ENCODE measurements at regions not wholly inside any gene's neighbourhood (a gene's known extent, or its start where the extent isn't known, plus 50 kb on each side); places are given as distances from the start of the nearest gene placed in this dataset.
A peak's percentile ranks its signal among the peaks of the same experiment; 100 is the strongest.

- no peak for DNase-seq (ENCODE audit: low spot score)
Observed at GRCh38 chr5:135204151-135204600, 170.1 kb upstream of the PITX1 start.

DNA sequence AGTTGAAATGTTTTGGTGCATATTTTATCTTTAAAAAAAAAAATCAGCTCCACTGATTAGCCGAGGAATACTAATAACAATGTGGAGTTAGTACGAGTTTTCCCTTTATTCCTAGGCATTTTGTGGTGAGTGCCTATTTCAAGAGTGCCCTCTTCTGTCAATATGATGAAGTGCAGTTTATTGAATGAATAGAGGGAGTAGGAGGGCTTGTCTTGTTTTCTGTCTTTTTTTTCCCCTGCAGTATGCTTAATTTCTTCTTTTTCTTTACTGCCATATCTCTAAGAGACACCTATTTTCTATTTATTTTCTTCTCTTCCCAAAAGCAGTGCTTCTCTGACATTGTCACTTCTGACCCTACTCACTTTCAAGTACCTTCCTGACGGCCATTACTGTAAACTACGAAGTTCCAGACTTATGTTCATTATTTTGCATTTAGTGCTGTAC, 169.6 kb upstream of the PITX1 start:
- no peak for DNase-seq (ENCODE audit: low spot score)

DNA sequence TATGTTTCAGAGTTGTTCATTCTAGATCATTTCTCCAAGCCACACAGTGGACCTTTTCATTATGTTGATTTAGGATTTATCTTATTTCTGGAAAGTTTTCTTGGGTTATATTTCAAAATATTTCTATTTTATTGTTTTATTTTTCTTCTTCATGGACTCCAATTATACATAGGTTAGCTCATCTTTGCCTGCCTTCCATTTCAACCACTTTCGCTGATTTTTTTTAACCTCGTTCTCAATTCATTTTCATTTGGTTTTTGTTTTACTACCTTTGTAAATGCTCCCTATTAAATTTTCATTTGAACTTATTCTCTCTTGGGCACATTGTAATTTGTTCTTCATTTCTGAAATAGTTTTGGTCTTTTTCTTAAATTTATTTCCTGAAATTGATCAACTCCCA, 169.0 kb upstream of the PITX1 start:
- DNase-seq (ENCODE audit: low spot score), result no peak

DNA sequence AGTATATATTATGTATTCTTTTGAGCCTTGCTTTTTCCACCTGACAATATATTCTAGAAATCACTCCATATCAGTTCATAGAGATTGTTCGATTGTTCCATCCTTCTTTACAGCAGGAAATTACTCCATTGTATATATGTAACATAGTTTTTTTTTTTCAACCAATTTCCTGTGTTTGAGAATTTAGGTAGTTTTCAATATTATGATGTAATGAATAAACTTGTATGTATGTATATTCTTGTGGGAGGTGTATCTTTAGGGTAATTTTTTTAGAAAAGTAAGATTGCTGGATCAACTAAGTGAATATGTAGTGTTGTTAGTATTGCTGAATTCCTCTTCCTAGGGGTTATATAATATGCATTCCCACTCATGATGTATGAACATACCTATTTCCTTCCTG, 165.9 kb upstream of the PITX1 start:
- no peak for DNase-seq (ENCODE audit: low spot score)

DNA sequence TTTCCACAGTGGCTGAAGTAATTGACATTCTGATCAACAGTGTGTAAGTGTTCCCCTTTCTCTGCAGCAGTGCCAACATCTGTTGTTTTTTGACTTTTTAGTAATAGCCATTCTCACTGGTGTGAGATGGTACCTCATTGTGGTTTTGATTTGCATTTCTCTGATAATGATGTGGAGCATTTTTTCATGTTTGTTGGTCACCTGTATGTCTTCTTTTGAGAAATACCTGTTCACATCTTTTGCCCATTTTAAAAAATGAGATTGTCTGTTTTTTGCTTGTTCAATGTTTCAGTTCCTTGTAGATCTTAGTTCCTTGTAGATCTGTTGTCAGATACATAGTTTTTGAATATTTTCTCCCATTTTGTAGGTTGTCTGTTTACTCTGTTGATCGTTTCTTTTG, 162.5 kb upstream of the PITX1 start:
- no peak for DNase-seq (ENCODE audit: low spot score)

GRCh38 chr5:135195270-135195608, 161.2 kb upstream of the PITX1 start:
- no peak for DNase-seq (ENCODE audit: low spot score)

DNA sequence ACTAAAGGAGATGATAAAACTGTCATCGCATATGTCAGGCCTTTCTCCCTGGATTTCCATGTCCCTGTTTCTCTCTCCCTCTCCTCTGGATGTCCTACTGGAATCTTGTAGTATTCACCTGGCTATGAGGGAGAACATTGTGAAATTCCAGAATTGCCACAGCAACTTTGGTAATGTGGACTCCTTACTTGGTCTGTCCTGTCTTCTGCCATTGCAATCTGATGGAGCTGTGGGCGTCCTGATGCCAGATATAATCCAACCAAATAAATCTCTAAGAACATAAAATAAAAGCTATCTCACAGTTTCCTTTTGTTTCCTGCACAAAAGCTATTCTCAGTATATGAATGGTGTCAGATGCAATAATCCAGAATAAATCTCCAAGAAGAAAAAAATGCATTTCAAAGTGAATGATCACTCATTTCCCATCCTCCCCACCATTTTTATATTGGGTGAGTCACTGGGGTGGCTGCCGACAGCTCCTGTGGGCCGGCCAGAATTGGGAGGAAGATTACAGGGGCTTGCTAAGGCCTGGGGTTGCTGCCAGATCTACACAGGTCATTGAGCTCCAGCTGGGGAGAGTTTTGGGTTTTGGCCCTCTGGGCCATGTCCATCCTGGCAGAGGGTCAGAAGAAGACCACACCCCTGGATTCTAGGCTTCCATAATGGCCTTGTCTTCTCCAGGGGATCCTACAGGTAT, 160.7 kb upstream of the PITX1 start:
- no peak for DNase-seq (ENCODE audit: low spot score)

- no peak for DNase-seq (ENCODE audit: low spot score)
Observed at GRCh38 chr5:135194126-135194488, 160.1 kb upstream of the PITX1 start.

DNA sequence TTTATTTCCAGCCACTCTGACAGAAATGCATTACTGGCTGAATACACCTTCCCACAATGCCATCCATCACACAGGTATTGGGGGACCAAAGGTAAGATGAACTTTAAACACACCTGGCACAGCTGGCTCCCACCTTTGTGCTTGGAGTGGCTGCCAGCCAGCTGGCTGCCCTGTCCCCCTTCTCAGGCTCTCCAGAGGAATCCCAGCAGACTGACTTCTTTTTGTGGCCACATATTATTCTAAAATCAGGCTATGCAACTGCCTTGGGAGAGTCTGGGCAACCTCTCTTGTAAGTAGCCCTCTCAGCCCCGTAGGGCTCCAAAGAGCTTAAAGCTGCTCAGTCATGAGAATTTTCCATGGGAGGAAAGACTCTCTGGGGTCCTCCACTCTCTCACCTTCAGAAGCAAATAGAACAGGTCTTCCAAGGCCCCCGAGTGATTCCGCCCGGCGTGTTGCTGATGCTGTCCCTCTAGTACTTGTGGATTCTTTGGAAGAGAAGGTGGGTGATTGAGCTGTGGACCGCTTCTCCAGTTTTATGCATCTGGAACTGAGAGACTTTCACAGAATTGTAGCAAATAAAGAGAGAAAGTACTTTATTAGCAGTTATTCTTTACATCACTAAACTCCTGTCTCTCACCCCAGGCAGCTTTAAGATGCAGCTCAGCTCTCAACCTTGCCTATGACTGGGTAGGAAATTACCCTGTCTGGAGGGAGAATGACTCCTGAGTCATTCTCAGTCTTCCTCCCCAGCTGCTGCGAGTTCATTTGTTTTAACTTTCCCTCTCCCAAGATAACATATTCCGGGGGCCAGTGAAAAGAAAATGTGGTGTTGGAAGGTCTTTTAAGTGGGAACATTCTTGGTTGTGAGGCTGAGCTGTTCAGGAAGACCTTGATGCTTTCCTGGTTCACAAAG, 159.4 kb upstream of the PITX1 start:
- peak; percentile 55 for DNase-seq (ENCODE audit: low spot score)

DNA sequence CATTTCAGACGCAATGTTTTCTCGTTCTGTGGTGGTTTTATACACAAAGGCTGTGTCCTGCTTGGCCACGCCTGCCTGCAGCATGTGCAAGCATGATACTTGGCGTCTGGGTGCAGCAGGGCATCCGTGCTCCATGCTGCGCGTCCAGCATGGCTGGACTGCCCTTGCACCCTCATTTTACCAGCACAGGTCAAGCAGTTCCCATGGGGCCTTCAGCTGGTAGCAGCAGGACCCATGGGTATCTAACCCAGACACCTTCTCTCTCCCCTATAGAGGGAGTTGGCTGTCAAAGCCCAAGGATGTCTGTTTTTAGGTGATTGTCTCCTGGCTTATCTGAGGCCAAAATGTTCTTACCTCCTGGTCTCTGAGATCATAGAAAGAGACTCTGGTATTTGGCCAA, 158.3 kb upstream of the PITX1 start:
- DNase-seq (ENCODE audit: low spot score), result no peak

DNA sequence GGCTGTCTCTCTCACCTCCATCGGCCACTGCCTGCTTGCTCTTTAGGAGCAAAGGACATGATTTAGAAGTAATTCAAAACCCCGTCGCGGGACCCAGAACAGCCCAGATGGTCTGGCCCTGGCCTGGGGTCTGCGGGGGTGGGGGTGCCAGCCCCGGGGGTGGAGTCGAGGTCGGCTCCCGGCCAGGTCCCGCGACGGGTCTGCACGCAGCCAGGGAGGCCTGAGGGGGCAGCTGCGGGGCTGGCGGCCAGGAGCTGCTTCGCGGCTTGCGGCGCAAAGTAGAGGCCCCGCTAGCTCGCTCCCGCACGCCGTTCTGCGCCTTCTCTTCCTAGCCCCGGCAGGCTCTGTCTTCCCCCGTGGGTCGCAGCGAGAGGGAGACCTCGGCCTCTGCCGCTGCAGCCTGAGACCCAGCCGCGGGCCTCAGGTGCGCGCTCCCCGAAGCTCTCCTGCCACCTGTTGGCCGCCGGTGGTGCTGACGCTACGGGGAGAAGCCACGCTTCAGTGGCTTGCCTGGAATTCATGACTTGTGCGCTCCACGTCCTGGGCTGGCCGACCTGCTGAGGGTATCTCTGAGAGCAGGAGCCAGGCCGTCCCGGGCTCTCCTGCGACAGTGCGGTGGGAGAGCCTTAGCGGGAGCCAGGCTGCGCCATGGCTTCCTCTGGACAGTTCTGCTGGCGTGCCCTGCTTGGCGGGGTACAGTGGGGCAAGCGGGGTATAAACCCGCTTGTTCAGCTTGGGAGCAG, 157.2 kb upstream of the PITX1 start:
- DNase-seq (ENCODE audit: low spot score), result peak; percentile 60

- no peak for DNase-seq (ENCODE audit: low spot score)
Observed at GRCh38 chr5:135190416-135191083, 156.5 kb upstream of the PITX1 start.

DNA sequence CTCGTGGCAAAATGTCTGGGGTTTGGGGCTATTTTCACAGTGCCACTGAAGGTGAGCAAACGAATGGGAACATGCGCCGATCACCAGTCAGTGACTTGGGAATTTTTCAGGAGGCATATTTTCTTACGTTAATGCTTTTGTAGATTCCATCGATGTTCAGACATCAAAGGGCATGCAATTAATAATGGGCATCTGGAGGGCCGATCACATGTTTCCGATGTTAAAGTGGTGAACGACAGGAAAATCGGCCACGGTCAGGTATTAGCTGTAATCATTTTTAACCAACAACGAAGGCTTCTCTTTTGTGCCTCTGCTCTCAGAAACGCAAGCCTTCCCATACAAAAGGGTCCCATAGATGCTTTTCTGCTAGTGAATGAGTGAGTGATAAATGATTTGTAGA, 155.0 kb upstream of the PITX1 start:
- no peak for DNase-seq (ENCODE audit: low spot score)

- no peak for DNase-seq (ENCODE audit: low spot score)
Observed at GRCh38 chr5:135188233-135188914, 154.3 kb upstream of the PITX1 start.

- no peak for DNase-seq (ENCODE audit: low spot score)
Observed at GRCh38 chr5:135186662-135187522, 152.9 kb upstream of the PITX1 start.

DNA sequence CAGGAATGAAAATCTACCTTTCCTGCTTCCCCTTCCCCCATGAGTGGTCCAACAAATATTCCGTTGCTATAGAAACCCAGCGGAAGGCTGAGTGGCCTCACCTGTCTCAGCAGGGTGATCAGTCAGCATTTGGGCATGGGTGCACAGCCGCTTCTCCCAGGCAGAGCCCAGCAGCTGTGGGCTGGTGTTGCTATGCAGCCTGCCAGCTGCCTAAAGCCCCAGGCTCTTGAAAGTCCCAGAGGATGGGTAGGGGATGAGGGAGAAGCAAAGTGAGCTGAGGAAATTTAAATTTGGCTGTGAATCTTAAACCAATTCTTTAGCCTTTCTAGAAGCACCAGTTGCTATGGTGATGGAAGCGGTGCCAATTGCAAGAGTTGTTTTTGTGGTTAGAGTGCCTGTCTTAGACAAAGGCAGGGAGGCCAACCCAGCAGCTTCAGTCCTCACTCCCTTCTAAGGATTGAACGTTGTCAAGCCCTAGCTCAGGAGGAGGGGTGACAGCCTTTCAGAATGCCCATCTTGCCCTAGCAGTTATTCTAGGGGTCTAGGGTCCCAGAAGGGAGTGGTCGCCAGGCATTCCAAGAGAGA, 151.5 kb upstream of the PITX1 start:
- no peak for DNase-seq (ENCODE audit: low spot score)

DNA sequence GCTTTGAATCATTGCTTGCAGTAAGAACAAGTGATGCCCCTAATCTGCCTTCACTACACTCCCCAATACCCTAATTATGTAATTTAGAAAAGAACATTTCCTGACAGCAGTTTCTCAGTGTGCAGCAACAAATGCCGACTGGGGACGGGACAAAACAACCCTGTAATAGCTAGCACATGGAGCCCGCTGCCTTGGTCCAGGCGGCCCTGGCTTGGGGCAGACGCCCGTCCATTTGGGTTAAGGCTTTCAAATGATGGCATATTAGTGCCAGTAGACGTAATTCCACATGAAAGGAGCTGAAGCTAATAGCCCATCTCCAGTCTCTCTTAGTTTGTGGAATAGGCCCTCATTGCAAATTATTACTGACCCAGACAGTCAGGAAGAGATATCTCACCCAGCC, 150.6 kb upstream of the PITX1 start:
- no peak for DNase-seq (ENCODE audit: low spot score)

GRCh38 chr5:135183464-135183863, 149.4 kb upstream of the PITX1 start:
- DNase-seq (ENCODE audit: low spot score), result no peak

DNA sequence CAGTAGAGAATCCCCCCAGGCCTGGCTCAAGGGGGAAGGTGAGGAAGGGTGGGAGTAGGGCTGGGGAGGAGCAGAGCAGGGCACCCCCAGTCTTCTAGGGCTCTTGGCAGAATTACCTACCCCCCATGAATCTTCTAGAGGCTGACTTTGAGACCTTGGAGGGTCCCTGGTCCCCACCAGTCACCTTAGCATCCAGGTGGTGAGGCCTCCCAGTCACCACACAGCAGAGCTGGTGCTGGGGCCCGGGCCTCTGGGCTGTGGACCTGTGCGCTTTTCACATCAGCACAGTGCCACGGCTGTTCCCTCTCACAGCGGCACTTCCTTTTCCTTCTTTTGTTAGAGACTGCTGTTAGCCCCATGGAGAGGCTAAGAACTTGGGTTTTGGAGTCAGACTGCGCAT, 148.6 kb upstream of the PITX1 start:
- no peak for DNase-seq (ENCODE audit: low spot score)

DNA sequence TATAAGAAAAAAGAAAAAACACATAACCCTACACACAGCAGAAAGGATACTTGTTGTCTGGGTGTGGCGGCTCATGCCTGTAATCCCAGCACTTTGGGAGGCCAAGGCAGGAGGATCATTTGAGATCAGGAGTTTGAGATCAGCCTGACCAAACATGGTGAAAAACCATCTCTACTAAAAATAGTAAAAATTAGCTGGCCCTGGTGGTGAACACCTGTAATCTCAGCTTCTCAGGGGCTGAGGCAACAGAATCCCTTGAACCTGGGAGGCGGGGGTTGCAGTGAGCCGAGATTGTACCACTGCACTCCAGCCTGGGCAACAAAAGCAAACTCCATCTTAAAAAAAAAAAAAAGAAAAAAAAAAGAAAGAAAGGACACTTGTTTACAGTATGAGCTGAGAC, 147.6 kb upstream of the PITX1 start:
- no peak for DNase-seq (ENCODE audit: low spot score)
